PC-9 (cell line): ENCODE measurements at regions not wholly inside any gene's neighbourhood (a gene's known extent, or its start where the extent isn't known, plus 50 kb on each side); places are given as distances from the start of the nearest gene placed in this dataset.

Source experiments
- EZH2 ChIP-seq: fragments of 200-600 bp; sonication (generic); IDR thresholded peaks from 2 replicates; pipeline ENCODE4 v1.8.0; 2017; ENCODE audit warnings: antibody characterized with exemption, low read depth
- TF ChIP-seq, protein P1 (sequence below): fragments of 200-600 bp; sonication (generic); conservative IDR thresholded peaks from 2 replicates; pipeline ENCODE4 v1.6.1; 2017; ENCODE audit warnings: mixed run types, antibody characterized with exemption, mild to moderate bottlenecking, moderate library complexity

DNA sequence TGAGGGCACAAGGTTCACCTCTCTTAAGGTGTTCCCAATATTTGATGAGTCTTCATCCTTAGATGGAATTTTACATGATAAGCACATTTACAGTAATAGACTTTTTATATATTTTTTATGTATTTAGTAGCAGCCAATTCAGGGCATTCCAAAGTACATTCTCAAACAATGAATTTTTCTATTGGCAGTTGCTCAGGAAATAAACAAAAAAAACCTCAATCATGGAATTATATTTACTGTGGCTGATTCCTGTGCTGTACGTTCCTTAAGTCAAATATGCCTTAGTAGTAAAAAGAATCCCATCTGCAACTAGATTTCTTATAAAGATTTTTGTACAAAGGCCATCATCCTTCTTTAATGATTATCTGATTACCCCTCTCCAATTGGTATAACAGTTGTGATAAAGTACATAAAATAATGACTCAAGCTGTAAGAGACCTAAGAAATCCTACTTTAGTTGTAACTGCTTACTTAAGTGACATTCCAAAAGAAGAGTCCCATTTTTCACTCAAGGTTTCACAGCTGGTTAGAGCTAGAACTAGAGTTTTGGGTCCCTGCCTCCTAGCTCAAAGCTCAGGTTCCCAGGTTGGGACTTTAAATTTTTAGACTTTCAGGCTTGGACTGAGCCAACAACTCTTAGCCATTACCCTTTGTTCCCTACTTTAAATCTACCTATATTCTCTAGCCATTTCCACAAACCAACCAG, 152.7 kb downstream of the FHIP1A start:
- TF ChIP-seq, protein P1, sequence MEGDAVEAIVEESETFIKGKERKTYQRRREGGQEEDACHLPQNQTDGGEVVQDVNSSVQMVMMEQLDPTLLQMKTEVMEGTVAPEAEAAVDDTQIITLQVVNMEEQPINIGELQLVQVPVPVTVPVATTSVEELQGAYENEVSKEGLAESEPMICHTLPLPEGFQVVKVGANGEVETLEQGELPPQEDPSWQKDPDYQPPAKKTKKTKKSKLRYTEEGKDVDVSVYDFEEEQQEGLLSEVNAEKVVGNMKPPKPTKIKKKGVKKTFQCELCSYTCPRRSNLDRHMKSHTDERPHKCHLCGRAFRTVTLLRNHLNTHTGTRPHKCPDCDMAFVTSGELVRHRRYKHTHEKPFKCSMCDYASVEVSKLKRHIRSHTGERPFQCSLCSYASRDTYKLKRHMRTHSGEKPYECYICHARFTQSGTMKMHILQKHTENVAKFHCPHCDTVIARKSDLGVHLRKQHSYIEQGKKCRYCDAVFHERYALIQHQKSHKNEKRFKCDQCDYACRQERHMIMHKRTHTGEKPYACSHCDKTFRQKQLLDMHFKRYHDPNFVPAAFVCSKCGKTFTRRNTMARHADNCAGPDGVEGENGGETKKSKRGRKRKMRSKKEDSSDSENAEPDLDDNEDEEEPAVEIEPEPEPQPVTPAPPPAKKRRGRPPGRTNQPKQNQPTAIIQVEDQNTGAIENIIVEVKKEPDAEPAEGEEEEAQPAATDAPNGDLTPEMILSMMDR = no peak
- no peak for TF ChIP-seq EZH2
